ENCODE measurements at regions not wholly inside any gene's neighbourhood (a gene's known extent, or its start where the extent isn't known, plus 50 kb on each side); places are given as distances from the start of the nearest gene placed in this dataset.

- DNase-seq (ENCODE audit: low read depth in 2 of 2): no peak
Observed at GRCh38 chr4:24287096-24287495, 297.3 kb downstream of the DHX15 start.

DNA sequence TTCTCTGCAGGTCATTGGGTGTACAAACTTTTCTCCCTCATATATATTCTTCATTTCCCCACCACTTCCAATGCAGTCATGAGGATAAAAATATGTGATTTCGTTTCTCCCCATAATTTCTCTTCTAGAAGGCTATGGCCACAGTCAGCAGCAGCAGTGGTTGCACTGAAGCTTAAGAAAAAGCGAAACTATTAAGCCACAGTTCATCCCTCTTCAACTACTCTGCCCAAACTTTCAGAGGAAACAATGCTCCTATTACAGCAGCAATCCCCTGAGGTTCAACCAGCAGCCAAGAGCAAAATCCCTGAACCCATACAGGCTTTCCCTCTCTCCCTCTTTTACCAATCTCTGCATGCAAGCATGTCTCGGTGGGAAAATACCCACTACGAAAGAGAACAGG lies 298.6 kb downstream of the DHX15 start:
- no peak for DNase-seq (ENCODE audit: low read depth in 2 of 2)

DNA sequence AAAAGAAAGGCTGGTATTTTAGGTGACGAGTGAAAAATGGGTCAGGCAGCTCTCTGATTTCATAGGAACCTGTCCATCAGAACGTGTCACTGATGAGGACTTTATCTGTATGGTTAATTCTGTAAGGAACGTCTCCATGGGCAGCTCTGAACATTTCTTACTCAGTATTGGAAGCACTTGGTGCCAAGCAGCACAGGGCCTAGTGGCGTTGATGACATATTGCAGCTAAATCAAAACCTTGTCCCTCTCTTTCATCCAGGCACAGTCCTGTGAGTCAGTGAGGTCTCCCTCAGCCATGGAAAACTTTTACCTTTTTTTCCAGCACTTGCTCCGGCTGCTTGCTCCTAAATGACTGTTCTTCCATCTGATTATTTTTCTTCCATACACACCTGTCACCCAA lies 301.9 kb downstream of the DHX15 start:
- no peak for DNase-seq (ENCODE audit: low read depth in 2 of 2)

DNA sequence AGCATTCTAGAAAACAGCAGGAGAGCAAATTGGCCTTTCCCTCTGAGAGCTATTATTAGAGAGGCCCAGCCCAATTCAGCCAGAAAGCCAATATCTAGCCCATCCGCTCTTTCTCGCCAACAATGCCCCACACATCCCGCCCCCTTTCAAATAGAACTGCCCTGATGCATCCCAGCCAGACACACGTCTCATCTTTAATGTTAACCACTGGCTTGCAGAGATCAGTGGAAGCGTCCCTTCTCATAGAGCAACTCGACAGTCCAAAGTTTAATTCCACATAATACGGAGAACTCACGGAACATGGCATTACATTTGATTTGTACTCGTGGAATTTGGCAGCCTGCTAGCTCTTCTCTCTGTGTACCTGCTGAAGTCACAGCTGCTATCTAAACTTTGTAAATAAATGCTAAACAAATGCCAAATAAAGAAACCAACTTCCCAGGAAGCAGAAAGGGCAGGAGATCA lies 304.4 kb downstream of the DHX15 start:
- DNase-seq (ENCODE audit: low read depth in 2 of 2): no peak

GRCh38 chr4:24279469-24279868 lies 304.9 kb downstream of the DHX15 start:
- no peak for DNase-seq (ENCODE audit: low read depth in 2 of 2)

DNA sequence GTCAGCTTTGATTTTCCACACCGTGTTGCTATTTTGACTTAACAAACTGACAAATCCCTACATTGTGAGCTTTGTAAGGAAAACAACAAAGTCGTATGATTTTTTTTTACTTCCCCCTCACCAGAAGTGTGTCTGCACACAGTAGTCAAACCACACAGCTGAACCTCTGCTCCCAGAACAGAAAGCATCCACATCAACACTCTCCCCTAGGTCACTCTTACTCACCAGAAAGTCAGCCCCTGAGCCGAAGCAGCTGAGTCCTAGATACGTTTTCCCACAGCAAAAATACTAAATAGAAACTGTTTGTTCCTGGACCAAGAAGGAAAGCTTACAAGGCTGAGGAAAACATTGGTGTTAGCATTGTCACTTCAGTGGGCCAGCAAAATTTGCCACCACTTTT lies 305.7 kb downstream of the DHX15 start:
- no peak for DNase-seq (ENCODE audit: low read depth in 2 of 2)

- DNase-seq (ENCODE audit: low read depth in 2 of 2): no peak
Observed at GRCh38 chr4:24274381-24274941, 309.9 kb downstream of the DHX15 start.

- no peak for DNase-seq (ENCODE audit: low read depth in 2 of 2)
Observed at GRCh38 chr4:24273136-24273535, 311.2 kb downstream of the DHX15 start.

DNA sequence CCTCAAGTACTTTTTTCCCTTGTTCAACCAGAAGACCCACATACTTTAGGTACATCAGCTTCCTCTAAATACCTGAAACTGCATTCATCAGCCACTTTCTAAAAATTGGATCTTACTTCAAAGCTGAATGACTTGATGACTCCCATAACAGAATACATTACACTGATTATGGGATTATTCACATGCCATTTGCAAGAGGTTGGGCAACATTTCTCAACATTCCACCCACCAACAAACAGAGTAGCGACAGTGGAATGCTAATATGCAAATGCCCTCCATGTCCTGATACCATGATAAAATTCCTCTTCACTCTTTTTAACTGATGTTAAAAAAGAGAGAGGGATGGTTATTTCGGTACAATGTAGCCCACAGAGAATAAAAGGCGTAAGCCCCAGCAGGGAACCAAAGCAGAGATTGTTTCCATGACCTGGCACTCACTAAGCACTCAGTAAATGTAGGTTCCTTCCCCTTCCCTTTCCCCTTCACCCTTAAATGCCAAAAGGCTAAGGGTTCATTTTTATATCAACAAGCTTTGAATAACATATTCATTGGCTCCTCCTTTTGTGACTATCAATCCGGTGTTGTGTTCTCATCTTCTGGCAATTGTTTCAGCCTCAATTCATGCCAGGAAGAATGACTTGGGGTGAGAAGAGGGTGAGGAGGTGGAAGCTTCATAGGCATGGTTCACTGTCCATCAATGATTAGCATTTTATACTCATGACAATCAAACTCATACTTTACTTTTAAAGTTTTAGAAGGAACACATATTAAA lies 317.2 kb downstream of the DHX15 start:
- no peak for DNase-seq (ENCODE audit: low read depth in 2 of 2)

- DNase-seq (ENCODE audit: low read depth in 2 of 2): no peak
Observed at GRCh38 chr4:24265989-24266388, 318.4 kb downstream of the DHX15 start.

- no peak for DNase-seq (ENCODE audit: low read depth in 2 of 2)
Observed at GRCh38 chr4:24262616-24263015, 321.7 kb downstream of the DHX15 start.

DNA sequence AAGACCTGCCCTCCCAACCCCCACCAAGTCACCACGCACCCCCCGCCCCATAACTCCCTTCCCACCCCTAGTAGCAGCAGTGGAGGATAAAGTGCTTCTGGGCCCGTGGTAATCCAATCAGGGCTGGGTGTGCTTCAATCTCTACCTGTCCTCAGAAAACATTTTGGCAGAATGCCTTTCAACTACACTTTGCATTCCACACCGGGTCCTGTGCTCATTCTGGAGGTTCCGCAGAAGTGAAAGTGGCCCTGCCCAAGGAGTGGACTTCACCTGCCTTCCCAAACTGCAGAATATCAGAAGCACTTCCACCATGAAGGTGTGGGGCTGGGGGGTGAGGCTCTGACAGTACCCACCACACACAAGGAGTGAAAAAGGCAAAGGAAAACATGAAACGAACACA lies 322.3 kb downstream of the DHX15 start:
- no peak for DNase-seq (ENCODE audit: low read depth in 2 of 2)

- DNase-seq (ENCODE audit: low read depth in 2 of 2): no peak
Observed at GRCh38 chr4:24260923-24261564, 323.3 kb downstream of the DHX15 start.

- no peak for DNase-seq (ENCODE audit: low read depth in 2 of 2)
Observed at GRCh38 chr4:24260133-24260715, 324.1 kb downstream of the DHX15 start.

GRCh38 chr4:24256547-24256946 lies 327.8 kb downstream of the DHX15 start:
- no peak for DNase-seq (ENCODE audit: low read depth in 2 of 2)

DNA sequence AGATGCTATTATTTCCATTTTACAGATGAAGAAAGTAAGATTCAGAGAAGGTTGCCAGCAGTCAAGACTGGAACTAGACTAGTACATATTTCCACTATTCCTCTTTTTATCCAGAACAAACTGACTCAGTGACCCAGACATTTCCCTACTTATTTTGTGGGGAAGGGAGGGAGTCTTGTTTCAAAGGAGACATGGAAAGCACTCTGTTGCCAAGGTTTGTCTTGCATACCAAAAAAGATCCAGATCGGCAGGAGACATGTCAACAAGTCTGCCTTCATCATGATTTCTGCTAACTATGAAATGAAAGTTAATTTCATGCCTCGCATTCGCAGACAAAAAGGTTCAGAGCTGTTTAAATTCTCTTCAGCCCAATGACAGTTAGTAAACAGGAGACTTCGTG lies 328.3 kb downstream of the DHX15 start:
- DNase-seq (ENCODE audit: low read depth in 2 of 2): no peak

DNA sequence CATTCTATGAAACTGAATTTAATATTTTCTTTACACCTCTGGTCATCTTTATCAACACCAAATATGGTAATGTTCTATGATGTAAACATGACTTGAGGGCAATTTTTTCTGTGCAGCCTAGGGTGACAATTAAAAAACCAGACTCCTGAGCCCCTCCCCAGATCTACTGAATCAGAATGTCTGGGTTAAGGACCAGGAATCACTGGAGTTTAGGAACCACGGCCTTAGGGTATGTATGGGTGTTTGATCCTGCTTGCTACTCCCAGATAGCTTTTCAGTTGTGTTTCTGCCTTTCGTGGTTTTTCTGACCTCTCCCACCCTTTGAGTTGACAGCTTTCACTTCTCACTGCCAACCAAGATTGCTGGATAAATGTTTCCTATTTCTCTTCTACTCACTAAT lies 332.2 kb downstream of the DHX15 start:
- DNase-seq (ENCODE audit: low read depth in 2 of 2): no peak

GRCh38 chr4:24251589-24251988 lies 332.8 kb downstream of the DHX15 start:
- no peak for DNase-seq (ENCODE audit: low read depth in 2 of 2)

DNA sequence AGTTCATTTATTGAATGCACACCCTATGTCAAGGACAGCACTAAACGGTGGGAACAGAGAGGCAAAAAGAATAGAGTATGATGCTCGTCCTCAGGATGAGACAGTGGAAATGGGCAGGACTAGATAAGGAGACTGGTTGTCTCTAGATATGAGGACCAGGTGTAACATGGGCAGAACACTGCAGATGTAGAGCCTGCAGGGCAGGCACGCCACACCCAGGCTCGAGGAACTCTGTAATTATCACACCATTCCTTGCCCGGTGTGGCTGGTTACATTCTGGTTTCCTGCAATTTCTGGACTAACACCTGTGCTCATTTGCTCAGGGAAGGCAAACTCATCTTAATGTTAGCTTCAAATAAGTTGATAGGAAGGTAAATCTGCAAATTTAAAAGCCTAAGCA lies 334.4 kb downstream of the DHX15 start:
- DNase-seq (ENCODE audit: low read depth in 2 of 2): no peak

DNA sequence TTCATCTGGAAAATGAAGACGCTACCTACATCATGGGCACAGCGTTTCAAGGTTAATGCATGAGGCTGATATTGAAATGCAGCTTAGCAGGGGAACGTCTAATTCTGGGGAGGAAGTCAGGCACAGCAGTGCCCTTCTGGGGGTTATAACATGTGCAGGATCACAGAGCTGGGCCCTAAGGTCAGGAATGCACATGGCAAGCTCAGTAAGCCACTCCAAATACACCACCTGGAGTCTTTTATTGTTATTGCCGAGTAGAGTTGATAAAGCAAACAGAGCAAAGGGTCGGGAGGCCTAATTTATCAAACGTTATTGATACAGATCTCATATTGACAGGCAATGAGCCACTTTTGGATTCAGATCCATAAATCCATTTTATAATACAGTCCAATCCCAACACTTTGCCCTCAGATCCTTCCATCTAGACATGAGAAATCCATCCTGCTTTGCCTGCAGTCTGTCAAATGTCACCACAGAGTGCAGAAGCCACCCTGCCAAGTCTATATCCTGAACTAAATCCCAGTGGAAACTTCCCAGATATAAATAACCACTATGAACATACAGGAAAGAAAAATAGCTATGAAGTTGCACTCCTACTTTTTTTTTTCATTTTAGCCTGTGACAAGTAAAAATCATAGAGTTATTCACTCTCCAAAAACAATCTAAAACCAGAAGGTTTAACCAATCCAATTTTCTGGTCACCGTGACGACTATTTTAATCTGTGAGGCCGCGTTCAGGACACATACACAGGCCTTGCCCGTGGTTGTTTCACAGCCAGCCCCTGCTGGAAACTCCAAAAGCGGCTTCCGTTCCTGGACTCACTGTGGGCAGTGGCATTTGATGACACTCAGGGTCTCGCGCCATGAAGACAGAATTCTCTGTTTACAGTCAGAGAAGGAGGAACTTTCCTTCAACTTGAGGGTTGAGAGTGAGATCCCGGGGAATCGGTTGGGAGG lies 335.4 kb downstream of the DHX15 start:
- DNase-seq (ENCODE audit: low read depth in 2 of 2): no peak

GRCh38 chr4:24245491-24245820 lies 338.9 kb downstream of the DHX15 start:
- no peak for DNase-seq (ENCODE audit: low read depth in 2 of 2)

Measured in stimulated activated CD8-positive, alpha-beta memory T cell treated with anti-CD3 and anti-CD28 coated beads, Interleukin-15, amount 100 ng/mL, for 4 hours (primary cell).